ENCODE measurements at regions not wholly inside any gene's neighbourhood (a gene's known extent, or its start where the extent isn't known, plus 50 kb on each side); places are given as distances from the start of the nearest gene placed in this dataset.

DNA sequence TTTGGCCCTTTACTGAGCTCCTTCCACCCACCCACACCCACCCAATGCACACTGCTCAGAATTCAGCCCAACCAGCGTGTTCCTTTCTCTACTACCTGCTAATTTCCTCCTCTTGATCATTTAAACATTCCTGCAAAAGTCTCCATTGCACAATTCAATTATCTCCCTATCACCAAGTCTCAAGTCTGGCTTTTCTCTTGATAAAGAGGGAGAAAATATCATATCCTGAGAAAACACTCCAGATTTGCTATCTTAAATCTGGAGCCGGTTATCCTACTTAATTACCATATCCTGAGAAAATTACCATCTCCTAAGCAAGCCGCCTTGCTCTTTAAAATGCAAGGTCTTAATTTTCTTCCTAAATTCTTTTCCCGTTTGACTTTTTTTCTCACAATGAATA, 505.5 kb downstream of the XPNPEP1 start:
- Histone ChIP-seq H3K36me3 (replicated peaks in 1 of 2; ENCODE audit: control extremely low read depth in 1 of 2, control insufficient read depth in 1 of 2, extremely low read depth in 1 of 2, insufficient read depth in 2 of 2, low read length in 1 of 2) (no peaks in the 10 kb centered on the region), H3K4me1 (ENCODE audit: control insufficient read depth in 2 of 2, insufficient read depth in 2 of 2, low read length in 2 of 2) (no peaks in the 10 kb centered on the region), H3K4me3 (ENCODE audit: control extremely low read depth in 1 of 5, extremely low read depth in 1 of 5, insufficient read depth in 1 of 5, low read depth in 2 of 5, low read length in 4 of 5) (no peak overlapping the region), H3K9ac (ENCODE audit: low read length) (no peak overlapping the region), H4K20me1 (ENCODE audit: control insufficient read depth, insufficient read depth, low read length, poor library complexity, severe bottlenecking) (no peaks in the 10 kb centered on the region), H3K27me3 (replicated peaks in 1 of 4; ENCODE audit: control extremely low read depth in 1 of 4, control insufficient read depth in 3 of 4, insufficient read depth in 4 of 4, low read length in 3 of 4) (no peaks in the 10 kb centered on the region), H3K9me3 (ENCODE audit: control extremely low read depth in 1 of 3, control insufficient read depth in 2 of 3, insufficient read depth in 1 of 3, low read length in 2 of 3) (peaks cover 0 to 1% (median 0%) of the 10 kb centered on the region in 3 donors), H3K27ac (ENCODE audit: low read length in 2 of 2) (no peak overlapping the region), H3K79me2 (ENCODE audit: control insufficient read depth, insufficient read depth, low read length) (no peaks in the 10 kb centered on the region), H2AFZ (ENCODE audit: insufficient read depth, low read depth, low read length, poor library complexity, severe bottlenecking) (no peak overlapping the region), H3K4me2 (replicated peaks; ENCODE audit: low read depth, low read length, poor library complexity, severe bottlenecking) (no peak overlapping the region)
- no peak overlapping the region for H3K27ac Mint-ChIP-seq
- H3K4me3 Mint-ChIP-seq, result no peak overlapping the region
- DNase-seq (no peak), ATAC-seq (ENCODE audit: low read depth) (no peak)
- ChIA-PET CTCF (no interaction called here), POLR2A (no interaction called here)
- TF ChIP-seq EZH2 (IDR thresholded peaks at IDR 0.05; ENCODE audit: borderline replicate concordance, insufficient read depth, low read depth, low read length, poor library complexity, severe bottlenecking), result no peak
- TF ChIP-seq, protein P1, sequence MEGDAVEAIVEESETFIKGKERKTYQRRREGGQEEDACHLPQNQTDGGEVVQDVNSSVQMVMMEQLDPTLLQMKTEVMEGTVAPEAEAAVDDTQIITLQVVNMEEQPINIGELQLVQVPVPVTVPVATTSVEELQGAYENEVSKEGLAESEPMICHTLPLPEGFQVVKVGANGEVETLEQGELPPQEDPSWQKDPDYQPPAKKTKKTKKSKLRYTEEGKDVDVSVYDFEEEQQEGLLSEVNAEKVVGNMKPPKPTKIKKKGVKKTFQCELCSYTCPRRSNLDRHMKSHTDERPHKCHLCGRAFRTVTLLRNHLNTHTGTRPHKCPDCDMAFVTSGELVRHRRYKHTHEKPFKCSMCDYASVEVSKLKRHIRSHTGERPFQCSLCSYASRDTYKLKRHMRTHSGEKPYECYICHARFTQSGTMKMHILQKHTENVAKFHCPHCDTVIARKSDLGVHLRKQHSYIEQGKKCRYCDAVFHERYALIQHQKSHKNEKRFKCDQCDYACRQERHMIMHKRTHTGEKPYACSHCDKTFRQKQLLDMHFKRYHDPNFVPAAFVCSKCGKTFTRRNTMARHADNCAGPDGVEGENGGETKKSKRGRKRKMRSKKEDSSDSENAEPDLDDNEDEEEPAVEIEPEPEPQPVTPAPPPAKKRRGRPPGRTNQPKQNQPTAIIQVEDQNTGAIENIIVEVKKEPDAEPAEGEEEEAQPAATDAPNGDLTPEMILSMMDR (IDR thresholded peaks at IDR 0.05), result no peak
- 93% methylated on average over 4 of the region's 4 CpGs for WGBS (ENCODE audit: insufficient coverage)
- intact Hi-C loops (cut with micrococcal nuclease), result no loop called here
- H3K9me3 Mint-ChIP-seq (ENCODE audit: insufficient read depth), result peaks cover 3% of the 10 kb centered on the region
- no peaks in the 10 kb centered on the region for H3K4me1 Mint-ChIP-seq
- H3K27me3 Mint-ChIP-seq, result no peaks in the 10 kb centered on the region

DNA sequence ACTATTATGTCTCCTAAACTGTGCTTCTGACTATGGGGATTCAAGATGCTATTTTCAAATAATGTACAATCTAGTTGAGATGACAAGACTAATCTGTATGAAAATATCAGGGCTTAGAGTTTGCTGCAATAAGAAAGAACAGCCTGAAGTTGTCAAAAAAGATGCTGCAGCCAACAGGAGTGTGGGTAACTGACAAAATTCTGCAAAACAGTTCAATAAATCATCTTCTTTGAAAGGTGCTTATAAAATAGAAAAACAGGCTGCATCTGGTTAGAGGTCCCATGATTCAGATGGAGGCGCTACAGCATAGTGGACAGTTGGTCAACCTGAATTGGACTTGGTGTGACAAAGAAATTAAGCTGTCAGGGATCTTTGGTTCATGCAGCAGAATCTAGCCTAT, 511.0 kb downstream of the XPNPEP1 start:
- no peaks in the 10 kb centered on the region for H4K20me1 ChIP-seq (ENCODE audit: control insufficient read depth, insufficient read depth, low read length, poor library complexity, severe bottlenecking)
- H3K4me1 ChIP-seq (ENCODE audit: control insufficient read depth in 2 of 2, insufficient read depth in 2 of 2, low read length in 2 of 2), result no peaks in the 10 kb centered on the region
- Mint-ChIP-seq H3K27ac (no peak overlapping the region), H3K27me3 (no peaks in the 10 kb centered on the region), H3K9me3 (ENCODE audit: insufficient read depth) (peaks cover 3% of the 10 kb centered on the region), H3K4me1 (no peaks in the 10 kb centered on the region), H3K4me3 (no peak overlapping the region)
- H3K27ac ChIP-seq (ENCODE audit: low read length in 2 of 2), result no peak overlapping the region
- H3K4me2 ChIP-seq (replicated peaks; ENCODE audit: low read depth, low read length, poor library complexity, severe bottlenecking), result no peak overlapping the region
- ChIA-PET POLR2A (no interaction called here), CTCF (interaction anchor here (0.6 kb wide), 1 partner anchor 38 kb away, joined by 4 read pairs; no protein-coding TSS in a partner anchor)
- H3K4me3 ChIP-seq (ENCODE audit: control extremely low read depth in 1 of 5, extremely low read depth in 1 of 5, insufficient read depth in 1 of 5, low read depth in 2 of 5, low read length in 4 of 5), result no peak overlapping the region
- H3K36me3 ChIP-seq (replicated peaks in 1 of 2; ENCODE audit: control extremely low read depth in 1 of 2, control insufficient read depth in 1 of 2, extremely low read depth in 1 of 2, insufficient read depth in 2 of 2, low read length in 1 of 2), result no peaks in the 10 kb centered on the region
- no peak overlapping the region for H3K9ac ChIP-seq (ENCODE audit: low read length)
- intact Hi-C loops (cut with micrococcal nuclease), result no loop called here
- no peak for ATAC-seq (ENCODE audit: low read depth)
- no peak for TF ChIP-seq EZH2 (IDR thresholded peaks at IDR 0.05; ENCODE audit: borderline replicate concordance, insufficient read depth, low read depth, low read length, poor library complexity, severe bottlenecking)
- TF ChIP-seq, protein P1 (IDR thresholded peaks at IDR 0.05), result no peak
- no peaks in the 10 kb centered on the region for H3K27me3 ChIP-seq (replicated peaks in 1 of 4; ENCODE audit: control extremely low read depth in 1 of 4, control insufficient read depth in 3 of 4, insufficient read depth in 4 of 4, low read length in 3 of 4)
- H3K9me3 ChIP-seq (ENCODE audit: control extremely low read depth in 1 of 3, control insufficient read depth in 2 of 3, insufficient read depth in 1 of 3, low read length in 2 of 3), result no peaks in the 10 kb centered on the region
- WGBS (ENCODE audit: insufficient coverage), result no CpG with 5 or more reads among the region's 1 CpG
- no peaks in the 10 kb centered on the region for H3K79me2 ChIP-seq (ENCODE audit: control insufficient read depth, insufficient read depth, low read length)
- H2AFZ ChIP-seq (ENCODE audit: insufficient read depth, low read depth, low read length, poor library complexity, severe bottlenecking), result no peak overlapping the region
- no peak for DNase-seq

Measured in B cell (primary cell).